ENCODE measurements at regions not wholly inside any gene's neighbourhood (a gene's known extent, or its start where the extent isn't known, plus 50 kb on each side); places are given as distances from the start of the nearest gene placed in this dataset.

DNA sequence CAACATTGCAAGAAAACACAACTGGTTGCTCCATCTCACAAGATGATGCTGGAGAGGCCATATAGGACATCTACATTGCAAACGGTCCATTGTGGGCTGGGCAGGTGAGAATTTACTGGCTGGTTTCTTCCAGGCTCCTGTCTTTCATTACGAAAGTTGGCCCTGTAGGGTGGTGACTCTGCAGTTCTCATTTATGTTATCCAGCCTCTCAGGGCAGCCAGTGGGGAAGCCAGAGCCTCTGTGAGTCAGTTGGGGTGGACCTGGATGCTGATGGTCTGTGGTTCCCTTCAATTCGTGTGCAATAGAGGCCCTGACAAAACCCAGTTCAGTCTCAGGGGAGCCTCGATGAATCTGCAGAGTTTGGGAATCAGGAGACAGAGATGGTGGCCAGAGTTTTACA lies 341.0 kb upstream of the CCL2 start:
- TF ChIP-seq, protein P1, sequence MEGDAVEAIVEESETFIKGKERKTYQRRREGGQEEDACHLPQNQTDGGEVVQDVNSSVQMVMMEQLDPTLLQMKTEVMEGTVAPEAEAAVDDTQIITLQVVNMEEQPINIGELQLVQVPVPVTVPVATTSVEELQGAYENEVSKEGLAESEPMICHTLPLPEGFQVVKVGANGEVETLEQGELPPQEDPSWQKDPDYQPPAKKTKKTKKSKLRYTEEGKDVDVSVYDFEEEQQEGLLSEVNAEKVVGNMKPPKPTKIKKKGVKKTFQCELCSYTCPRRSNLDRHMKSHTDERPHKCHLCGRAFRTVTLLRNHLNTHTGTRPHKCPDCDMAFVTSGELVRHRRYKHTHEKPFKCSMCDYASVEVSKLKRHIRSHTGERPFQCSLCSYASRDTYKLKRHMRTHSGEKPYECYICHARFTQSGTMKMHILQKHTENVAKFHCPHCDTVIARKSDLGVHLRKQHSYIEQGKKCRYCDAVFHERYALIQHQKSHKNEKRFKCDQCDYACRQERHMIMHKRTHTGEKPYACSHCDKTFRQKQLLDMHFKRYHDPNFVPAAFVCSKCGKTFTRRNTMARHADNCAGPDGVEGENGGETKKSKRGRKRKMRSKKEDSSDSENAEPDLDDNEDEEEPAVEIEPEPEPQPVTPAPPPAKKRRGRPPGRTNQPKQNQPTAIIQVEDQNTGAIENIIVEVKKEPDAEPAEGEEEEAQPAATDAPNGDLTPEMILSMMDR (IDR thresholded peaks at IDR 0.05; ENCODE audit: low read depth, low read length), result no peak
- TF ChIP-seq EZH2phosphoT487 (IDR thresholded peaks at IDR 0.05; ENCODE audit: low read depth), result no peak

All from OCI-LY3 (cell line).